Heart right ventricle (tissue), 16 donors: ENCODE measurements at regions not wholly inside any gene's neighbourhood (a gene's known extent, or its start where the extent isn't known, plus 50 kb on each side); places are given as distances from the start of the nearest gene placed in this dataset.

Experiments
- ATAC-seq, 8 donors: fragments of 200-7000 bp; cut with Tn5 transposase; one replicate each; pipeline ENCODE4 v1.9.1; 2020; ENCODE audit warnings: mild to moderate bottlenecking in 8 of 8, moderate library complexity in 8 of 8, moderate number of reproducible peaks in 1 of 8
- DNase-seq, 2 donors: peaks; one replicate each; pipeline ENCODE4 v3.0.0-alpha.2; 2020
- H3K27ac ChIP-seq, 10 donors: fragments of 200-600 bp; sonication (generic) in 2 of 10; one replicate each; pipeline versions ENCODE4 v1.5.0 to v1.8.0; 2020 to 2022; ENCODE audit warnings: mild to moderate bottlenecking in 3 of 10
- H3K27me3 ChIP-seq, 7 donors: fragments of 200-600 bp; one replicate each; pipeline ENCODE4 v1.8.0; 2021 to 2022; ENCODE audit warnings: mild to moderate bottlenecking in 2 of 7
- H3K36me3 ChIP-seq, 9 donors: fragments of 200-600 bp; sonication (generic) in 1 of 9; one replicate each; pipeline versions ENCODE4 v1.5.0 to v1.8.0; 2020 to 2022; ENCODE audit warnings: mild to moderate bottlenecking in 2 of 9
- H3K4me1 ChIP-seq, 9 donors: fragments of 200-600 bp; sonication (generic) in 1 of 9; one replicate each; pipeline versions ENCODE4 v1.5.0 to v1.8.0; 2020 to 2022; ENCODE audit warnings: mild to moderate bottlenecking in 4 of 9
- H3K4me3 ChIP-seq, 10 donors: fragments of 200-600 bp; sonication (generic) in 2 of 10; one replicate each; pipeline versions ENCODE4 v1.5.0 to v1.8.0; 2020 to 2022; ENCODE audit warnings: mild to moderate bottlenecking in 7 of 10, moderate library complexity in 2 of 10
- H3K9me3 ChIP-seq, 11 donors: fragments of 200-600 bp in 10 of 11; sonication (generic) in 2 of 11; one replicate each; pipeline versions ENCODE4 v1.5.0 to v1.8.0; 2013 to 2022; ENCODE audit warnings: mild to moderate bottlenecking in 2 of 11, control low read depth in 1 of 11, moderate library complexity in 1 of 11
- CTCF ChIP-seq, 9 donors: fragments of 200-600 bp; sonication (generic) in 2 of 9; IDR thresholded peaks; one replicate each; pipeline versions ENCODE4 v1.5.0 to v1.8.0; 2021 to 2022; ENCODE audit warnings: antibody characterized with exemption in 9 of 9, mild to moderate bottlenecking in 5 of 9, moderate library complexity in 1 of 9
- WGBS, 2 donors: extraction: QIAGEN DNeasy Blood & Tissue Kit; methylation state at CpG; one replicate each; pipeline ENCODE4 v1.1.7; 2013; ENCODE audit warnings: inconsistent platforms in 1 of 2; 5-methylcytosine and 5-hydroxymethylcytosine counted together
- intact Hi-C, 10 donors: fragments of 100-400 bp; cut with DNase I; formaldehyde crosslinking; loops; one replicate each; pipeline versions ENCODE4 v1.11.1 to v1.14.2; 2022
- donor health status: Arrhythmogenic right ventricular cardiomyopathy.
- donor health status: ischemic (EF 13 %, LVEDD 7.1; RV severe dilation, severe dysfunction).
- donor health status: healthy with polysubstance abuse.
- donor health status: DM: no; HTN: yes; CAD: no.
- donor health status: DM: no; HTN: no; CAD: no.
- donor health status: ischemic (EF 25% LVEDD 6.9; RV normal size, moderate dysfunction).
- donor health status: ischemic (EF 25% LVEDD 5.7; RV mildly dilated, moderate dysfunction).
- donor health status: healthy.
- donor health status: DM: yes; HTN: yes; CAD: no.
- donor health status: Ischemic cardiomyopathy.
- donor health status: ischemic (EF 35%, LVEDD 5.7; RV mildly dilated, moderate dysfunction).
- donor health status: nonischemic (EF 11% LVEDD 7.7; RV severe dilation, severe dysfunction).
- donor health status: DM: yes; HTN: yes; CAD: no.
- donor health status: PGD.
- donor health status: ischemic (EF 29% LVEDD 5.4; RV normal size, mild dysfunction).
- donor health status: nonischemic (EF 23%, LVEDD 6.1; RV moderate dilation, normal function).

GRCh38 chr1:57590978-57591377, 167.1 kb upstream of the DAB1 start:
- peaks cover 0 to 3% (median 0%) of the 10 kb centered on the region in 9 donors for H3K4me1 ChIP-seq
- H3K9me3 ChIP-seq: no peaks in the 10 kb centered on the region
- no peak for TF ChIP-seq CTCF (IDR thresholded peaks at IDR 0.05)
- intact Hi-C loops: no loop called here
- ATAC-seq (no peak), DNase-seq (no peak)
- 85 to 86% methylated on average over 5 of the region's 5 CpGs for WGBS, 2 donors
- H3K27me3 ChIP-seq: no peaks in the 10 kb centered on the region
- H3K4me3 ChIP-seq: no peak overlapping the region
- no peaks in the 10 kb centered on the region for H3K36me3 ChIP-seq
- H3K27ac ChIP-seq: no peak overlapping the region

GRCh38 chr1:57586842-57587241, 163.0 kb upstream of the DAB1 start:
- no peak for TF ChIP-seq CTCF (IDR thresholded peaks at IDR 0.05)
- H3K9me3 ChIP-seq: no peaks in the 10 kb centered on the region
- H3K4me1 ChIP-seq: no peaks in the 10 kb centered on the region
- H3K27ac ChIP-seq: no peak overlapping the region
- no peaks in the 10 kb centered on the region for H3K27me3 ChIP-seq
- H3K36me3 ChIP-seq: no peaks in the 10 kb centered on the region
- intact Hi-C loops: no loop called here
- no peak overlapping the region for H3K4me3 ChIP-seq
- no peak for DNase-seq
- no peak for ATAC-seq

- Histone ChIP-seq H3K27ac (no peak overlapping the region), H3K9me3 (no peaks in the 10 kb centered on the region), H3K4me1 (no peaks in the 10 kb centered on the region), H3K4me3 (no peak overlapping the region), H3K36me3 (no peaks in the 10 kb centered on the region), H3K27me3 (no peaks in the 10 kb centered on the region)
- DNase-seq (no peak), ATAC-seq (no peak)
- intact Hi-C loops: no loop called here
- TF ChIP-seq CTCF (IDR thresholded peaks at IDR 0.05): no peak
Measured at GRCh38 chr1:57578680-57579079, 154.8 kb upstream of the DAB1 start.

GRCh38 chr1:57578099-57578498, 154.2 kb upstream of the DAB1 start:
- intact Hi-C loops: no loop called here
- no peak for ATAC-seq
- no peaks in the 10 kb centered on the region for H3K36me3 ChIP-seq
- WGBS, 2 donors: 72 to 84% methylated on average over 2 of the region's 2 CpGs
- H3K4me1 ChIP-seq: no peaks in the 10 kb centered on the region
- no peak overlapping the region for H3K27ac ChIP-seq
- no peaks in the 10 kb centered on the region for H3K9me3 ChIP-seq
- no peak for TF ChIP-seq CTCF (IDR thresholded peaks at IDR 0.05)
- H3K27me3 ChIP-seq: no peaks in the 10 kb centered on the region
- H3K4me3 ChIP-seq: no peak overlapping the region
- no peak for DNase-seq

GRCh38 chr1:57576756-57577155, 152.9 kb upstream of the DAB1 start:
- Histone ChIP-seq H3K36me3 (no peaks in the 10 kb centered on the region), H3K27ac (no peak overlapping the region), H3K4me3 (no peak overlapping the region), H3K9me3 (no peaks in the 10 kb centered on the region), H3K4me1 (no peaks in the 10 kb centered on the region), H3K27me3 (no peaks in the 10 kb centered on the region)
- WGBS, 2 donors: 75 to 82% methylated on average over 6 of the region's 6 CpGs
- intact Hi-C loops: no loop called here
- no peak for TF ChIP-seq CTCF (IDR thresholded peaks at IDR 0.05)
- ATAC-seq (no peak), DNase-seq (no peak)
